Stimulated activated CD4-positive, alpha-beta T cell treated with anti-CD3 and anti-CD28 coated beads, Interleukin-15, amount 100 ng/mL, for 48 hours (primary cell): ENCODE measurements at regions not wholly inside any gene's neighbourhood (a gene's known extent, or its start where the extent isn't known, plus 50 kb on each side); places are given as distances from the start of the nearest gene placed in this dataset.

ENCODE experiments used
- DNase-seq, 2 donors: peaks; one replicate each; pipeline ENCODE4 v3.0.0-alpha.2; 2020; ENCODE audit warnings: low read depth in 2 of 2

DNA sequence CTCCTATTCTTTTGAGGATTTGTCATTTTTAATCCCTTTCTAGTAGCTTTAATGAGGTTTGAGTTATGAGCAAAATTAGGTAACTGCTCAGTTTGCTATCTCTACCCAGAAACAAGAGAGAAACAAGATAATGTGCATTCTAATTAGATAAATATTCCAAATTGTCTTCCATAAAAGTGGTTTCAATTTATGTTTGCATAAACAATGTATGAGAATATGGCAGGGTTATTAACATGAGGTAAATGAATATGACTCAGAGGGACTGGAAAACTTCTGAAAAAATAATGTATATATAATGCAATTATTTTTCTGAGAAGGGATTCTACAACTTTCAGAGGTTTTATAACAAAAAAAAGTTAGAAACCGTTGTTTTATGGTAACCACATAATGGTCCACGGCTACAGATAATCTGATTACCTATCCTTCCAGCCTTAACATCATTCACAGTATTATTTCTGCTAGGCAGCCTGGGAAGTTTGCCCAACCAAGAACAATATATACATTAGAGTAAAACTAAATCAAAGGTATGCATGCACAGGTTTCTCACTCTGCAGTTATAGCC, 101.2 kb downstream of the CRPPA start:
- no peak for DNase-seq

DNA sequence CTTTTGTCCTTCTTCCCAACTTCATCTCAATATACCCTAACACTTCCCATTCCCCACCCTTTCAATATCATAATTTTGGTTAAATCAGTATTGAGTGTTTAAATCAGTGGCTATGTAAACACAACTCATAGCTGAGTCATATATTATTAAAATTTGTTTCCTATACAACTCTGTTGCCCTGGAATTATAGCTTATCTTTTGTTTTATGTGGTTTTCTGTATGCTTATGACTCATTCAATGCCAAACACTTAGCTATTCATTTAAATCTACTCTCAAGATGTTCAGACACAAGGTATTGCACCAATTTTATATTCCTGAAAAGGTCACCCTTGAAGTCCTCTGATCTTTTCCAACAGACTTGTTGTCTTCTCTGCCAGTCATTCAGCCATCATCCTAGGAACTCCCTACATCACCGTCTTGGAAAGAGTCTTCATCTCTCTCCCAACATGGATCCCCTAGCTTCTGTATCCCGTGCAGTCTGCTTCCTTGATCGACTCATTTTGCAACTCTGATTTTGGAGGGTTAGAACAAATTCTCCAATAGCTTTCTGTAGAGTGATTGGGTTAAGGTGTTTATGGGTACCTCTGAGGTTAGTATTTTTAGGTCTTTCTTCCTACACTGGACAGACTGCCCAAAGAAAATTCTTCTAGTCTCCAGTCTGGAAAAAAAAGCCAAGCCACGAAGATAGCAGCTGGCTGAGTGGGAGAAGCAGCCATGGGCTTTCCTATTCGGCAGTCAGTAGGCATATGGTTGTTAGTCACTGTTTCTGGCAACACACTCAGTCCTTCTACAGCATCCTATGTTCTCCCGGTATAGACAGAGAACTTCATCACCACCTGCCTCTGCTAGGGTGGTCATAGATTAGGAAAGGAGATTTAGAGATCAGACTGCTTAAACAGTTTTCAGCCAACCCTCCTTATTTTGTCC, 102.1 kb downstream of the CRPPA start:
- DNase-seq = no peak

DNA sequence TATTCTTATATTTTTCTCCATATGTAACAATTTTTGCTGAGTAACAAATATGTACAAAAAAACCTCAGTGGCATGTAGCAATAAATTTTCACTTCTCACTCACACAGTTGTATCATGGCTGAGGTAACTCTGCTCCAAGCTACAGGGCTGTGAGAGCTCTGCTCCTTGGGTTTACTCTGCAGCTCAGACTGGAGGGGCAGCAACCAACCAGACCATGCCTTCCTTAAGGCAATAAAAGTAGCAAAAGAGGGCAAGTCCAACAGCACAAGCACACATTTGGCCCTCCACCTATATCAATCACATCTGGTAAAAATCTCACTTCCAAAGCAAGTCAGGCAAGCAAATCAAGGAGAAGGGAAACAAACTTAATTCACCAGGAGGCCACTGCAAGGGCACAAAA, 102.9 kb downstream of the CRPPA start:
- no peak for DNase-seq

DNA sequence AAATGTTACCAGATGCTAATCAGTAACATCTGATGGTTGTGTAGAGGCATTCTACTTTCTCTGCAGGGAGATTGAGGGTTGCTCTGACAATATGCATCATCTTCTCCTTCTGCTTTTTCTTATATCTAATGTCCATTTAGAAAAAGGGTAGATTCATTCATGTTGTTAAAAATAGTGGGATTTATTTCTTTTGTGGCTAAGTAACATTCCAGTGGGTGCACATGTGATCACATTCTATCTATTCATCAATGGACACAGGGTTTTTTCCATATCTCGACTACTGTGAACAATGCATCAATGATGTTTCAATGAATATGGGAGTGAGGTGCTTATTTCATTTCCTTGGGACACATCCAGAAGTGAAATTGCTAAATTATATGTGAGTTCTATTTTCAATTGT, 103.9 kb downstream of the CRPPA start:
- no peak for DNase-seq

DNA sequence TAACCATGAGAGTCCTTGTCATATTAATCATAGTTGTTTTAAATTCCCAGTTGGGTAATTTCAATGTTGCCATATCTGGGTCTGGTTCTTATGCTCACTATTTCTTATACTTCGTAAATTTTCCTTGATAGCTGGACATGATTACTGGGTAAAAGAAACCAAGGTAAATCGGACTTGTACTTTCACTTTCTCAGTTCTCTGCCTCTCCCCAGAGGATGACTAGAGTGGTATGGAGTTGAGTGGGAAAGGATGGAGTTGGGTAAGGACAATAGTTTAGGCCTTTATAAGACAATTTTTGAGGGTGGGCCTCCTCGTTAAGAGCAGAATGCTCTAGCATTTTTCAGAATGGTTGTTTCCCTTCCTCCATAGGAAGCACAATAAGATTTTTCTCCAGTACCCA, 106.1 kb downstream of the CRPPA start:
- no peak for DNase-seq

DNA sequence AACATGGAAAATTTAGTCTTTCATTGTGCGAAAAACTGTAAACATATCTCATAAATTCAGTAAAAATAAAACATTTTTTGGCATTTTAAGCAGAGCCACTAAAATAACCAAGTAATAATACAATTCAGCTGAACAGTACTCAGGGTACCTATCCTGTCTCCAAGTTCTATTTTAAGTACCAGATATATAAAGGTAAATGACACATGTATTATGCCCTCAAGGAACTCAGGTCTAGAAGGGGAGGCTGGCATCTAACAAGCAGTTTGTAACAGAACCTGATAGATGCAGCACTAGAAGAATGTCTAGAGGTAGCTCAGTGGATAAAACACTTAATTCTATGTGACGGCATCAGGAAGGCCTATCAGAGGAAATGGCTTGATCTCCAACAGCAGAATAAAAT, 112.2 kb downstream of the CRPPA start:
- DNase-seq = no peak

DNA sequence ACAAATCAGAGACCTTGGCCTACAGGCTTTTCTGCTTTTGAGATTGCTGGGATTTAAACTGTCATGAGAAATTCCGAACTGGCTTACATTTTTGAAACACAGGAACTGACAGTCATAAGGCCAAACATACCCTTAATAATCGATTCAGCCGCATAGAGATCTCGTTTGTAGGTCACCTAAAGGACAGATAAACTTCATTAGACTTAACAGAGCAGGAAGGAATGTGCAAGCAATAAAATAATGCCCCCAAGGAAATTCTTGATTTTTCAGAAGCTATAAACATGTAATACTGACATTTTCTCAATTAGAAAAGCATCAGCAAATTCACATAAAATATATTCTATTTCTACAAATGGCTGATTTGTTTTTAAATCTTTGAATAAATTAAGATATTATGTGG, 120.0 kb downstream of the CRPPA start:
- no peak for DNase-seq

DNA sequence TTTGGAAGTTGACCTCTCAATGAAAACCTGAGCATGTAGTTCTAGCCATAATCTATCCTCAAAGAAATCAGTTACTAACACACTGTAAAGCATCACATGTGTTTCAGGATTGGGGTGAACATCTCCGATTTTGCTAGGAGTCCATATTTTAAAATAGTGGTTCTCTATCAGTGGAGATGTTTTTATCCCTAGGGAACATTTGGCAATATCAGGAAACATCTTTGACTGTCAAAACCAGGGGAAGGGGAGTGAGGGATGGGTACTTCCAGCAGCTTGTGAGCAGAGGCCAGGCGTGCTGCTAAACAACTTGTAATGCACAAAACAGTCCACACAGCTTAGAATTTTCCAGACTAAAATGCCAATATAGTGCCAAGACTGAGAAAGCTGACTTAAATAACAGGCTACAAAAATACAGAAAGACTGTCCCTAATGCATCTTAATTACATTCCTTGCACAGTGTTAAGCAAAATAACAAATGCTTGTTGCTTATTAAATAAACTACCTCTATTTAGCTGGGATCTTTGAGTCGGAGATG, 120.9 kb downstream of the CRPPA start:
- DNase-seq = no peak

DNA sequence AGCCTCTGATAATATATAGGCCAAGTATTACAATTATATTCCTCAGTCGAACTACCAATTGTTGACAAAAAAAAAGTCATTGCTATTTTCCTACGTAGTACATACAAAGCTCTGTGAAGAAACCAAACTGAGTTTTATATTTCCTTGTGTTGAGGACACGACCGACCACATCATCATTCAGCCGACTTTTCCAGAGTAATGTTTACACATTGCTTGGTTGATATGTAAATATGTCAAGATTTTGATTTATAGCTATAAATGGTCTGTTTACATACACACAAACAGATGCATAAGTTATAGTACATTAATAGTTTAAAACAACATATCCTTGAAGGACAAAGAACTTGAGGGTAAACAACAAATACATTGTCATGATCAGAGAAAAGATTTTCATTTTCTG, 121.5 kb downstream of the CRPPA start:
- no peak for DNase-seq

DNA sequence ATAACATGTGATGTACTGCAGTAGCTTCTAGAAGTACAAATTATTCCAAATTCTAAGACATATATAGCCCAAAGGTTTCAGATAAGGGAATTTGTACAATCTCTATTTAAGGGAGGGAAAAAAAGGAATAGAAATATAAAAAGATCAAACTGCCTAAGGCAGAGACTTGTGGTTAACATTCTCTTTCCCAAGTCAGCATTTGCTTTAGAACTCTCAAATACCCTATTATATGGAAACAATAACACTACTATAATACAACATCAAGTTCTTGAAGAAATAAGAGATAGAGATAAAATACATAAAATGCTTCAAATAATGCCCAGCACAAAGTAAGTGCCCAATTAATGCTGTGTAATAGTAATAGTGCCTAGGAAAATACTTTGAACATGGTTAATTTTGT, 123.1 kb downstream of the CRPPA start:
- no peak for DNase-seq

DNA sequence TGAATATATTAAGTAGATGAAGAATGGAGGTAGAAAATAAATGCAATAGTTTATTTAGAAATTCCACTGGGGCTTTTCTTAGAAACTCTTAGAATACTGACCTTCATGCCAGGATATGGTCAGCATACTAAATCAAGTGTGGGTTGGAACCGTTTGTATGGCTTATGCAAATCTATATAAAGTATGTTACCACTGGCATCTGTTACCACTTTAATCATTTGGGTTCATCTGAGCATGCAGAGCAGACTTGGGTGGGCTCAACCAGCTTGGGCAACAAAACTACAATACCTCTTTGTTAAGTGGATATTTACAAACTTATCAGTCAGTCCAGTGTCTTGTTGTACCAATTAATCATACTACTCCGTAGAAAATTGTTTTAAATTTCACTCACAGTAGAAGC, 125.8 kb downstream of the CRPPA start:
- DNase-seq = no peak

DNA sequence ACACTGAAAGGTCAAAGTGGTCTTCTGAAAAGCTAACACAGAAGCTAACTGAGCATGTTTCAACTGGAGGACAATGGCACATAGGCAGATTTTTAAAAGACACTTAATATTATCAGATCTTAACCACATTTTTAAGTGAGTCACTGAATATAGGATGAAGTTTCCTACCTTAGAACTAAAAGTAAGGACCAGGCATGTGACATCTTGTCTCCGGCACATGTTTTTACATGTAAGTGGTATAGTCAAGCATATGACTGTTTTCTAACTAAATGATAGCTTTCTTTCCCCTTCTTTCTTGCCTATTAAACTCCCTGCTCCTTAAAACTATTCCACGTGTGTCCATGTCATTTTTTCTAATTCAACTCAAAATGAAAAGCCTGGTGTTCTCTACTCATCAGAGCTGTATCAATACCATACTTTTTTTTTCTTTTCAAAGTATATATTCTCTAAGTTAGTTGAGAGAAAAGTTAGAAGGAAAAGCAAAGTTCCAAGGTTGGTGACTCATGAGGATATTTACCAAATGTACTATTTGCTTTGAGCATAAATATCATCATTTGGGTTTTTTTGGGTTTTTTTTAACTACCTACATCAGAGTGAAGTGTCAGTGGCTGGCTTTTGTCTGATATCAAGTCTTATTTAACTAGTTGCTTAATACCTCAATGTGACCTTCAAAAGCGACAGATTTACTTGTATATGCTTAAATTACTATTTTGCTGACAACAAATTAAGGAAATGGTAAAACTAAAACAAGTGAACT, 127.5 kb downstream of the CRPPA start:
- DNase-seq = no peak

DNA sequence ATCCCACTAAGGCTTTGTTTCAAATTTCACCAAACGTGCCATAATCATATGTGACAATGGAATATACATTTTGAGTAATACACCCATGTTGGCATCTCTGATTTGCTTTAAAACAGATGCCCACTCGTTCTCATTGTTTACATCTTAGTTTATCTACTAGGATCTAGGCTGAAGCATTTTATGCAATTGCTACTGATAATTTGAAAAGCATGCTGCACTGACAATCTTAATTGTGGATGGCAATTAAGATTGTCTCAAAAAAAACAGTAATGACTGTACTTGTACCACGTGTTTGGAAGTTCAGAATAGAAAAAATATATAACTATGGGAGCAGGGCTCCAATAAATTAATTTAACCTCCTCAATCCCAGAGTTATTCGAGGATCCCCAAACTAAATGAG, 136.8 kb downstream of the CRPPA start:
- no peak for DNase-seq

DNA sequence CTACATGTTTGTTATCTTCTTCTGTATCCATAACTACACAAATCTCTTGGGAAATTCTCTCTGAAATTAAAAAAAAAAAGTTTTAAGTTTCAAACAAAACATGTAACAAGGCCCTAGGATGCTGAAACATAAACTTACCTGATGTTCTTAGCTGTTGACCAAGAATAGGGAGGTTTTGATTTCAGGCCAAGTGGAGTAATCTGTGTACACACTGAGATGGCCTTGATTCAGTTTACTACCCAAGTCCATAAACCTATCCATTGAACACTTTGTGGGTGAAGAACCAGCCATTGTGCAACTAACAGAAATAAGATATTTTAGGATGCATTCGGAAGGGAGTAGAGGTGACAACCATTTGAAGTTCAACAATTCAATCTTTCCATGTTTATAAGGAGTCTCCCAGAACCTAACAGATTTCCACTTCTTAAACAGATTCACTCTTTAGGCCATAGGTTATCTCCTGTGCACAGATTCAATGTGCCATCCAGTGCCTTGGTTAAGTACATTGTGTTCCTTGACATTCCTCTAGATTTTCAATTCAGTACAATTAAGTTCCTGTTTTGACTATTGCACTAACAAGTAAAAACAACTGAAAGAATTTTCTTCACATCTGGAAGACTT, 143.1 kb downstream of the CRPPA start:
- no peak for DNase-seq

DNA sequence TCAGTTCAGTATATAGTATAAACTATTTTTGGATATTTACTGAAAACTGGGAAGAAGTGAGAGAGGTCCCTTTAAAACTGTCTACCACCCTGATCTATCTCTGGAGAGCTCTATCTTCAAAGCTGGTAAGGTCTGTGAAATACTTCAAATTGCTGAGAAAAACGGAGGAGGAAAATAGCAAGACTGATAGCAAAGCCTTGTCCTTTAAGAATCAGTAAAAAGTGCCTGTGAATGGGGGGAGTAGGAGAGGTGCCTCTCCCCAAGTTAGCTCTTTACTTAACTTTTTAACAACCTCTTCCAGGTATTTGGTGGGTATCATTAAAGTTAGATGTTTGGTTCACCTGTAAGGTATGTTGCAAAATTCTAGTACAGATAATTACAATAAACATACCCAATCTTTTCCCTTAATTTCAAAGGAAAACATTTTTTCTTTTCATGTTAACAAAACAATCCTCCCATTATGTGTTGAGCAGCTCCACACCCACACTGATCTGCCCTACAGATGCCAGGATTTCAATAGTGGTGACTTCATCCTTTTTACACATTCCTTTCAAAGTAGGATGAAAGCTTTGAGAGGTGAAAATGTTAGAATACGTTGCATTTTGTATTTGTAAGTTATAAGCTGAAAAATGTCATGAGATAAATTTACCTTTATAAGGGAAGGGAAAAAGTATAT, 149.2 kb downstream of the CRPPA start:
- no peak for DNase-seq

DNA sequence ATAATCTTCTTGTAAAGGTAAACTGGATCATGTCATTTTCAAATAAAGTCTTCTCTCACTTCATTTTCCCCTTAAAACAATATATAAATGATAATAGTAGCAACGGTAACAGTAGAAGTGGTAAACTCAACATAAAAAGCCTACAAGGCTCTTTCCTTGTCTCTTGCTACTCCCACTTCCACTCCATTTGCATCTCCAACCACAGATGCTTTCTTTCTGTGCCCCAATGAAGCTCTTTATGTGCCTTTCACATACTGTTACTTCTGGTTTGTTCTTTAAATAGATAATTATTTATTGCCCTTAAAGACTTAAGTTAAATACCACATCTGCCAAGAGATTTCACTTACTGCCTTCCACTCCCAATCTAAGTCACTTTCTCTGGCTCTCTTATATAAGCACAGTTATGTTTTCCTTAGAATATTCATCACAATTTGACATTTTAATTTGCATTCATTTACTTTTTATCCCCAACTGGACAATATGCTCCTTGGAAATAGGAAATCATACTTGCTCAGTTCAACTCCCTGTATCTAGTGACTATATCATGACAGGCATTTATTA, 149.9 kb downstream of the CRPPA start:
- no peak for DNase-seq

DNA sequence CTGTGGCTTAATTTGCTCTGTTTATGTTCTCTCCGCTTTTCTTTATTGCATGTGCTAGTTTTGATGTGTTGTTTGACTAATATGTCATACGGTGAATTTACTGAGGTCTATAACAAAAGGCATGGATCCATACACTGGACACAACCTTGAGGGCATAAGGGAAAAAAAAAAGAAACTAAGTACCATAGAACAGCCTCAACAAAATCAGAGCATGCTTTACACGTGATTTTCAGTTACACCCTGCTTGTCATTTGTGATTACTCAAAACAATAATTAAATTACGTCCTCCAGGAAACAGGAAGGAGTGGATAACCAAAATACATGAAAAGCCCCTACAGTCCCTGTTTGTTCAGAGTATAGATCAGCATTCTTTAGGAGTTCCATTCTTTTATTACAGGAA, 150.5 kb downstream of the CRPPA start:
- no peak for DNase-seq

DNA sequence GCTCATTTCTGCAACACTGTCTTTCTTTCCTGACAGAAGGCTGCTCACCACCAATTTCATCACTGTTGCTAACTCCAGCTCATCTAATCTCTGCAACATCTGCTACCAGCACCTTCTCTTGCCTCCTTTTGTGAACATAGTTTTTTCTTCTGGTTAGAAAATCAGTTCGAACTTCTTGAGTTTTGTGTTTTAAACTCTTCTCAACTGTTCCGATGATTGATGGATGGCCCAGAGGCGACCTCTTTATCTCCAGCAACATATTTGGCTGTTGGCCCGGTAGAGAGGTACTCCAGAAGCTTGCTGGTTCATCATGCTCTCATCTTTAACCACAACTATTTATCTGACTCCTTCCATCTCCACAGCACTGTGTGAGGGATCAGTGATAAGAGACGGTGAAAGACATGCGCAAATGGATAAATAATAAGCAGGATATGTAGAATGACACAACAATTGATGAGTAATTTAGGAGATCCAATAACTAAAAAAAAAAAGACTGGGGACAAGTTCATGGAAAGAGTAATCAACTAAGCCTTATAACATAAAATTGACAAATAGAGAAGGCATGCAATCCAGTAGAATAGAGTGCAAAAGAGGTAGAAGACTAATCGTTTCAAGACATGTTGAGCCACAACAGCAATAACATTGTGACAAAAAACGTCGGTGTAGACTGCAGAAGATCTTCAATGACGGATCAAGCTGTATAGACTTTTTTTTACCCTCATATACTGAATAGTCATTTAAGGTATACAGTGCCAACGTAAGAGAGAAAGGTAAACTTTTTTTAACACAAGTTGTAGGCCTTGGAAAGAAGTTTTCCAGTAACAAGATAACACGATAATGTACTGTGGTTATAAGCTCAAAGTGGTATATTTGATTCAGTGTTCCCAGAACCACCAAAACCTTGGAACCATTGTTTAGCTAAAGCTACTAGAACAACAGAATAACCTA, 152.2 kb downstream of the CRPPA start:
- DNase-seq = no peak

DNA sequence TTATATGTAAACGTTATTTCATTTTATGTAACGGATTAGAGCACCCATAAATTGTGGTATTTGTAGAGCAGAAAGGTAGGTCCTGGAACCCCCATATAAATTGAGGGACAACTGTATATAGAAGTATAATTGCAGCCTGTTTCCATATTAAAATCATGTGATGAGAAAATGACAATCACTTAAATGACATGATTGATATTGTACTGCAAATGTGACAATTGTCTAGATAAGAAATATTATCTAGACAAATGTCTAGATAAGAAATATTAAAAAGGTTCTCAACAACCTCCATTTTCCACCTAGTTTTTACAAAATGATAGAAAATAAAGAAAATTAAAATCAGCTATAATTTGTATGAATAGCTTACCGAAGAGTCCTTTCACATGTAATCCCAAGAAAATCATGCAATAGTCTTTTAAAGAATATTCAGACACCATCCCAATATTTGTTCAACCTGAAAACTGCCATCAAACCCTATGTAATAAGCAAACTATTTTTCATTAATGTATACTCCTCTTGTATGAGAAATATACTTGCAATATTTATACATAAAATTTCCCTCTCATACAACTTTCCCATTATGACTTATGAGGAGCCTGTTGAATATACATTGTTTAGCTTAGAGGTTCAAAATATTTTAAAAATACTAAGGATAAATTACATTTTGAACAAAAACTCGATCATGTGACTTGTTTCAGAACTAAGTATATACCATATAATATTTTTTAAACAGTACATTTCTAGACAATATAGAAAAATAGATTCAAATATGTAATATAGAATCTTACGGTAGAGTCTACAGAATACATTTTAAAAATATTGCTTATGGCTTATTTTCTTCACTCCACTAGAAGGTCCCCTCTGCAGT, 153.2 kb downstream of the CRPPA start:
- DNase-seq = no peak
